Endothelial cell of umbilical vein (primary cell): ENCODE measurements at regions not wholly inside any gene's neighbourhood (a gene's known extent, or its start where the extent isn't known, plus 50 kb on each side); places are given as distances from the start of the nearest gene placed in this dataset.

Experiments used
- BruUV-seq: library from RNA; stranded (reverse); fragments of 400-500 nt; replicated peaks from 2 replicates; lab custom pipeline; 2021; lab: Mats Ljungman, UMichigan
- CTCF ChIA-PET: fragments of 300-600, 350-600 bp; sonication (Branson Sonifier 250); formaldehyde crosslinking; loops from one replicate; lab custom pipeline; 2021; ENCODE audit warnings: antibody characterized with exemption, inconsistent platforms; lab: Charles Lee
- POLR2A ChIA-PET: fragments of 300-600, 350-600 bp; sonication (Branson Sonifier 250); formaldehyde crosslinking; loops from one replicate; lab custom pipeline; 2021; ENCODE audit warnings: antibody characterized with exemption, inconsistent platforms; lab: Charles Lee
- DNase-seq: peaks from one replicate; pipeline ENCODE4 v3.0.0-alpha.2; 2011; ENCODE audit warnings: low read depth, low spot score
- FAIRE-seq: peaks from 2 replicates; lab custom pipeline; 2011; peaks lifted over from hg19 to GRCh38; lab: Jason Lieb, UNC
- H2AFZ ChIP-seq: 2 replicates; pipeline ENCODE4 v1.6.0; 2012; ENCODE audit warnings: low read depth, low read length, control low read depth, inconsistent platforms
- H3K27ac ChIP-seq: 2 replicates; pipeline ENCODE4 v1.5.1; 2011; ENCODE audit warnings: low read depth, mild to moderate bottlenecking, control low read depth, low read length, moderate library complexity; ENCODE audit not compliant: insufficient read depth
- H3K27me3 ChIP-seq, 2 experiments: 2 replicates each; pipeline versions ENCODE4 v1.6.0 to v1.6.1; 2011; ENCODE audit warnings: low read length in 2 of 2, mixed read lengths in 1 of 2; ENCODE audit not compliant: control insufficient read depth in 2 of 2, insufficient read depth in 2 of 2
- H3K36me3 ChIP-seq, 2 experiments: 2 replicates in 1 of 2; 3 replicates in 1 of 2; pipeline ENCODE4 v1.5.1; 2011; ENCODE audit warnings: low read length in 2 of 2, mild to moderate bottlenecking in 1 of 2, moderate library complexity in 1 of 2; ENCODE audit not compliant: control insufficient read depth in 2 of 2, insufficient read depth in 2 of 2; ENCODE audit errors: extremely low read depth in 1 of 2
- H3K4me1 ChIP-seq: 3 replicates; pipeline ENCODE4 v1.5.1; 2011; ENCODE audit warnings: mild to moderate bottlenecking, low read length; ENCODE audit not compliant: control insufficient read depth, insufficient read depth; ENCODE audit errors: extremely low read depth
- H3K4me2 ChIP-seq: 2 replicates; pipeline ENCODE4 v1.6.1; 2011; ENCODE audit warnings: low read length, control low read depth, mixed read lengths; ENCODE audit not compliant: insufficient read depth
- H3K4me3 ChIP-seq, 3 experiments: fragments of 200-600 bp in 1 of 3; sonication (generic), shearing (Covaris generic) in 1 of 3; replicated peaks in 1 of 3; 2 replicates each; pipeline ENCODE4 v1.5.1; 2011 to 2016; ENCODE audit warnings: control low read depth in 3 of 3, low read length in 3 of 3, mild to moderate bottlenecking in 2 of 3, inconsistent platforms in 1 of 3, low read depth in 1 of 3, moderate library complexity in 1 of 3; ENCODE audit not compliant: insufficient read depth in 1 of 3
- H3K79me2 ChIP-seq: 2 replicates; pipeline ENCODE4 v1.6.0; 2012; ENCODE audit warnings: low read length, inconsistent platforms; ENCODE audit not compliant: control insufficient read depth, insufficient read depth
- H3K9ac ChIP-seq: replicated peaks from 2 replicates; pipeline ENCODE3; 2011; ENCODE audit warnings: low read length, control low read depth; ENCODE audit not compliant: insufficient read depth; ENCODE audit errors: extremely low read depth
- H3K9me1 ChIP-seq: replicated peaks from 3 replicates; pipeline ENCODE4 v1.6.0; 2011; ENCODE audit warnings: mild to moderate bottlenecking, low read length; ENCODE audit not compliant: control insufficient read depth, insufficient read depth; ENCODE audit errors: extremely low read depth
- H3K9me3 ChIP-seq: replicated peaks from 2 replicates; pipeline ENCODE4 v1.5.1; 2012; ENCODE audit warnings: low read length, inconsistent platforms; ENCODE audit not compliant: control insufficient read depth, insufficient read depth
- H4K20me1 ChIP-seq: replicated peaks from 2 replicates; pipeline ENCODE3; 2011; ENCODE audit warnings: mild to moderate bottlenecking, low read length; ENCODE audit not compliant: control insufficient read depth, insufficient read depth; ENCODE audit errors: extremely low read depth
- EZH2 ChIP-seq: IDR thresholded peaks from 2 replicates; pipeline ENCODE4 v1.6.1; 2012; ENCODE audit warnings: borderline replicate concordance, low read depth, mild to moderate bottlenecking, moderate library complexity, low read length, inconsistent platforms; ENCODE audit not compliant: severe bottlenecking
- FOS ChIP-seq: IDR thresholded peaks from 2 replicates; pipeline ENCODE4 v1.6.1; 2011; ENCODE audit warnings: mild to moderate bottlenecking, low read length, moderate library complexity, borderline replicate concordance; ENCODE audit not compliant: insufficient read depth
- GATA2 ChIP-seq: IDR thresholded peaks from 2 replicates; pipeline ENCODE4 v1.7.0; 2011; ENCODE audit warnings: low read depth, mild to moderate bottlenecking, moderate library complexity, mixed read lengths, low read length; ENCODE audit not compliant: insufficient read length, insufficient read depth
- JUN ChIP-seq: IDR thresholded peaks from 2 replicates; pipeline ENCODE4 v1.6.1; 2011; ENCODE audit warnings: borderline replicate concordance, low read depth; ENCODE audit not compliant: insufficient read length, insufficient read depth
- MAX ChIP-seq: IDR thresholded peaks from 2 replicates; pipeline ENCODE4 v1.6.1; 2011; ENCODE audit not compliant: insufficient read depth, insufficient read length
- MYC ChIP-seq: IDR thresholded peaks from one replicate; pipeline ENCODE4 v1.6.1; 2011; ENCODE audit warnings: mild to moderate bottlenecking, low read depth, low read length
- POLR2A ChIP-seq: IDR thresholded peaks from 2 replicates; pipeline ENCODE4 v1.6.1; 2012; ENCODE audit warnings: low read depth, mild to moderate bottlenecking, control low read depth, low read length
- POLR2AphosphoS5 ChIP-seq: IDR thresholded peaks from 2 replicates; pipeline ENCODE4 v1.6.1; 2012; ENCODE audit warnings: low read depth, mild to moderate bottlenecking, control low read depth, low read length, moderate library complexity; ENCODE audit not compliant: insufficient read depth
- dilution Hi-C: fragments of 300-500 bp; cut with MboI; formaldehyde crosslinking; loops from one replicate; pipeline ENCODE4 v1.15.0; 2019; ENCODE audit warnings: low sequenced_read_pairs; ENCODE audit not compliant: extremely low pct_ligation_motif_present
- intact Hi-C: fragments of 100-400 bp; cut with micrococcal nuclease; formaldehyde crosslinking; loops from one replicate; pipeline ENCODE4 v1.10.0; 2022
- TF ChIP-seq, protein P1 (sequence below), 2 donors: IDR thresholded peaks; 1 replicate in 1 of 2; 2 replicates in 1 of 2; pipeline ENCODE4 v1.5.1; 2011; ENCODE audit warnings: low read length in 2 of 2, mild to moderate bottlenecking in 2 of 2, moderate library complexity in 2 of 2, control low read depth in 1 of 2, inconsistent platforms in 1 of 2, low read depth in 1 of 2; ENCODE audit not compliant: insufficient read depth in 1 of 2; ENCODE audit errors: extremely low read depth in 1 of 2

DNA sequence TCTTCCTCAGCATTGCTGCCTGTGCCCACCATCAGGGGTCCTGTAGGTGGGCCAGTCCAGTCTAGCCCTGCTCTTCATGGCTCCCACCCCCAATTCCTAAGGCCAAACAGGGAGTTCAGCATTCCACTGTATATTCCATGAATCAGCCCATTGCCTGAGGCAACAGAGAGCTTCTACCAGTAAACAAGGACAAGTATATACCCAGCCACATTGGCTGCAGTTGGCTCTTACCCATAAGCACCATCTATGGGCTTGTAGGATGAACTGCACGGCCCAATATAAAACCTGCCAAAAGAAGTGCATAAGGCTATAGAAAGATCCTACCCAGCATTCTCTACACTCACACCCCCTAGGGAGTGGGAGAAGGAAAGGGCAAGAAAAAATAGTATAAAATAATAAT lies 95.1 kb upstream of the SALL3 start:
- peaks cover 5% of the 10 kb centered on the region for H3K9me3 ChIP-seq
- no peak for TF ChIP-seq POLR2A
- no peak for TF ChIP-seq MYC
- TF ChIP-seq JUN = no peak
- TF ChIP-seq, protein P1, sequence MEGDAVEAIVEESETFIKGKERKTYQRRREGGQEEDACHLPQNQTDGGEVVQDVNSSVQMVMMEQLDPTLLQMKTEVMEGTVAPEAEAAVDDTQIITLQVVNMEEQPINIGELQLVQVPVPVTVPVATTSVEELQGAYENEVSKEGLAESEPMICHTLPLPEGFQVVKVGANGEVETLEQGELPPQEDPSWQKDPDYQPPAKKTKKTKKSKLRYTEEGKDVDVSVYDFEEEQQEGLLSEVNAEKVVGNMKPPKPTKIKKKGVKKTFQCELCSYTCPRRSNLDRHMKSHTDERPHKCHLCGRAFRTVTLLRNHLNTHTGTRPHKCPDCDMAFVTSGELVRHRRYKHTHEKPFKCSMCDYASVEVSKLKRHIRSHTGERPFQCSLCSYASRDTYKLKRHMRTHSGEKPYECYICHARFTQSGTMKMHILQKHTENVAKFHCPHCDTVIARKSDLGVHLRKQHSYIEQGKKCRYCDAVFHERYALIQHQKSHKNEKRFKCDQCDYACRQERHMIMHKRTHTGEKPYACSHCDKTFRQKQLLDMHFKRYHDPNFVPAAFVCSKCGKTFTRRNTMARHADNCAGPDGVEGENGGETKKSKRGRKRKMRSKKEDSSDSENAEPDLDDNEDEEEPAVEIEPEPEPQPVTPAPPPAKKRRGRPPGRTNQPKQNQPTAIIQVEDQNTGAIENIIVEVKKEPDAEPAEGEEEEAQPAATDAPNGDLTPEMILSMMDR (IDR thresholded peaks at IDR 0.05; ENCODE audit: extremely low read depth in 1 of 2, insufficient read depth in 1 of 2, low read depth in 1 of 2, low read length in 2 of 2) = no peak
- no peak for TF ChIP-seq FOS
- TF ChIP-seq EZH2 = no peak
- TF ChIP-seq MAX = no peak
- no peak for TF ChIP-seq GATA2
- TF ChIP-seq POLR2AphosphoS5 = no peak
- H3K36me3 ChIP-seq = no peaks in the 10 kb centered on the region
- H3K27ac ChIP-seq = no peak overlapping the region
- no peaks in the 10 kb centered on the region for H3K4me1 ChIP-seq
- no peak overlapping the region for H2AFZ ChIP-seq
- intact Hi-C loops (no loop called here), dilution Hi-C loops (no loop called here)
- H4K20me1 ChIP-seq = no peaks in the 10 kb centered on the region
- ChIA-PET CTCF (no interaction called here), POLR2A (no interaction called here)
- FAIRE-seq (no peak), DNase-seq (no peak)
- BruUV-seq = no TSS peak
- H3K4me2 ChIP-seq = no peak overlapping the region
- no peaks in the 10 kb centered on the region for H3K79me2 ChIP-seq
- no peaks in the 10 kb centered on the region for H3K27me3 ChIP-seq
- H3K4me3 ChIP-seq = no peak overlapping the region
- no peaks in the 10 kb centered on the region for H3K9me1 ChIP-seq
- H3K9ac ChIP-seq = no peak overlapping the region
